ENCODE measurements at regions not wholly inside any gene's neighbourhood (a gene's known extent, or its start where the extent isn't known, plus 50 kb on each side); places are given as distances from the start of the nearest gene placed in this dataset.
"Not testable (repeated sequence)": the region's sequence is repeated elsewhere in the genome, so short reads cannot be mapped to it uniquely, and the experiment has no call there.

DNA sequence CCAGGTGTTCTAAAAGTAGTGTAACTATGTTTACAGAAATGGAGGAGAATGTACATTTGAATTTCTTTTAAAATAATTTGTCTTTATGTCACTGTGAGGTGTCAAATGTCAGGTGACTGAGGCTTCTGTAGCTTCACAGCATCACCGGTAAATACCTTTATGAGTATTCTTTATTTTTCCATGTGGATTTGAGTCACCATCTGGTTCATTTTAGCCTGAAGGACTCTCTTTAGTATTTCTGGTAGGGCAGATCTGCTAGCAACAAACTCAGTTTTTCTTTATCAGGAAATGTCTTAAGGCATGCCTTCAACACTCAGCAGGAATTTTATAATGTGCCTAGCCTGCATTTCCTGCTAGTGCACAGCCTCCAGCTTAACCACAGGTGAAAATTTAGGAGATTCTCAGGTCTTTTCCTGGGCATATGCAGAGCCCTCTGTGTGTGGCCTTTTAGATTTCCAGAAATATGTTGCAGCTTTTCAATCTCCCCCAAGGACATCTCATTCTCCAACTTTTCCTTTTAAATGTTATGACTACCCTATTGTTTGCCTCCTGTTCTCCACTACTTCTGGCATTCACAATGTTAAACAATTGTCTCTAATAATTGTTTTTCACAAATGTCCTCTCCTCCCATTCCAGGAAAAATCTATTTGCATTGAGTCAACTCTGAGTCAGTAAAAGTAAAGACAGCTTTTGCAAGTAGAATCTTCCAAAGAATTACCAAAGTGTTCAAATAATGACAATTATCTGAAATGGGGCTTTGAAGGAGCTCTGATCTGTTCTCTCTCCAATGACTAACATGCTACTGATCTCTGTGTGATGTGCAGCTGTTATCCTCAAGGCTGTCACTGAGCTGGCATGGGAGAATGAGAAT lies 239.4 kb upstream of the CPHXL start (continued):
- TF ChIP-seq, protein P1, sequence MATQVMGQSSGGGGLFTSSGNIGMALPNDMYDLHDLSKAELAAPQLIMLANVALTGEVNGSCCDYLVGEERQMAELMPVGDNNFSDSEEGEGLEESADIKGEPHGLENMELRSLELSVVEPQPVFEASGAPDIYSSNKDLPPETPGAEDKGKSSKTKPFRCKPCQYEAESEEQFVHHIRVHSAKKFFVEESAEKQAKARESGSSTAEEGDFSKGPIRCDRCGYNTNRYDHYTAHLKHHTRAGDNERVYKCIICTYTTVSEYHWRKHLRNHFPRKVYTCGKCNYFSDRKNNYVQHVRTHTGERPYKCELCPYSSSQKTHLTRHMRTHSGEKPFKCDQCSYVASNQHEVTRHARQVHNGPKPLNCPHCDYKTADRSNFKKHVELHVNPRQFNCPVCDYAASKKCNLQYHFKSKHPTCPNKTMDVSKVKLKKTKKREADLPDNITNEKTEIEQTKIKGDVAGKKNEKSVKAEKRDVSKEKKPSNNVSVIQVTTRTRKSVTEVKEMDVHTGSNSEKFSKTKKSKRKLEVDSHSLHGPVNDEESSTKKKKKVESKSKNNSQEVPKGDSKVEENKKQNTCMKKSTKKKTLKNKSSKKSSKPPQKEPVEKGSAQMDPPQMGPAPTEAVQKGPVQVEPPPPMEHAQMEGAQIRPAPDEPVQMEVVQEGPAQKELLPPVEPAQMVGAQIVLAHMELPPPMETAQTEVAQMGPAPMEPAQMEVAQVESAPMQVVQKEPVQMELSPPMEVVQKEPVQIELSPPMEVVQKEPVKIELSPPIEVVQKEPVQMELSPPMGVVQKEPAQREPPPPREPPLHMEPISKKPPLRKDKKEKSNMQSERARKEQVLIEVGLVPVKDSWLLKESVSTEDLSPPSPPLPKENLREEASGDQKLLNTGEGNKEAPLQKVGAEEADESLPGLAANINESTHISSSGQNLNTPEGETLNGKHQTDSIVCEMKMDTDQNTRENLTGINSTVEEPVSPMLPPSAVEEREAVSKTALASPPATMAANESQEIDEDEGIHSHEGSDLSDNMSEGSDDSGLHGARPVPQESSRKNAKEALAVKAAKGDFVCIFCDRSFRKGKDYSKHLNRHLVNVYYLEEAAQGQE (IDR thresholded peaks at IDR 0.05; ENCODE audit: unreplicated experiment): no peak
- TF ChIP-seq STAT1 (IDR thresholded peaks at IDR 0.05; ENCODE audit: unreplicated experiment): no peak
- no peak for TF ChIP-seq CREB1 (CRISPR knock-in tag; IDR thresholded peaks at IDR 0.05; ENCODE audit: low read depth)

DNA sequence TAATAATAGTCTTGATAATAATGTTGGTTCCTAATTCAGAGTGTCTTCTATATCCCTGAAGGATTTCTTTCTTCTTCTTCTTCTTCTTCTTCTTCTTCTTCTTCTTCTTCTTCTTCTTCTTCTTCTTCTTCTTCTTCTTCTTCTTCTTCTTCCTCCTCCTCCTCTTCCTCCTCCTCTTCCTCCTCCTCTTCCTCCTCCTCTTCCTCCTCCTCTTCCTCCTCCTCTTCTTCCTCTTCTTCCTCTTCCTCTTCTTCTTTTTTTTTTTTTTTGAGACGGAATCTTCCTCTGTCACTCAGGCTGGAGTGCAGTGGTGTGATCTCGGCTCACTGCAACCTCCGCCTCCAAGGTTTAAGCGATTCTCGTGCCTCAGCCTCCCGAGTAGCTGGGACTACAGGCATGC lies 242.8 kb upstream of the CPHXL start:
- H3K4me3 ChIP-seq; H3K36me3 ChIP-seq (ENCODE audit: insufficient read depth); H2AFZ ChIP-seq; H3K79me2 ChIP-seq (replicated peaks; ENCODE audit: insufficient read depth); H3K36me3 Mint-ChIP-seq (ENCODE audit: low read depth); ATAC-seq; H3K9me2 ChIP-seq (ENCODE audit: insufficient read depth); H3K27me3 Mint-ChIP-seq (ENCODE audit: insufficient read depth, low read depth, poor library complexity); H3K4me2 ChIP-seq; H3F3A ChIP-seq (replicated peaks; ENCODE audit: low read depth); H3K27ac ChIP-seq (ENCODE audit: low read depth); H3K4me1 ChIP-seq (ENCODE audit: insufficient read depth); H3K4me3 Mint-ChIP-seq; H4K20me1 ChIP-seq (replicated peaks; ENCODE audit: insufficient read depth); H3K27ac Mint-ChIP-seq; DNase-seq (ENCODE audit: low spot score); H3K27me3 ChIP-seq (ENCODE audit: insufficient read depth); H3K4me1 Mint-ChIP-seq: not testable (repeated sequence)
- peaks cover 56% of the 10 kb centered on the region for H3K9me3 Mint-ChIP-seq

DNA sequence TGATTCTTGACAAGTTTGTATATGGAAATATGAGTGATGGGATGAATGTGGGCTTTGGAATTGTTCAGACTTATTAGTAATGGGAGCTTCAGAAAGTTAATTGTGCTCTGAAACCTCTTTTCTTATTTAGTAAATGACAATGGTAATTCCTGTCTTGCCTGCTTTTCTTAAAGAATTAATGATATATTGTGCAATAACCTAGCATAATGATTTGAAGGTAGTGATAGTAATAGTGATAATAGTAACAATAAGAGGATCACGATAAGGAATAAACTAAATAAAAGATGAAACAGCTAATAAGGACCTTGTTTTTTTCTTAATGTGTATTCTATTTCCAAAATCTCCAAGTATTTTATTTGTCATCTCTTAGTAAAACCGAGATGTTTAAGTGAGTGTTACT lies 245.0 kb upstream of the CPHXL start:
- Mint-ChIP-seq H3K4me3 (no peak overlapping the region), H3K9me3 (peaks cover 49% of the 10 kb centered on the region), H3K4me1 (no peaks in the 10 kb centered on the region), H3K27me3 (ENCODE audit: insufficient read depth, low read depth, poor library complexity) (no peaks in the 10 kb centered on the region), H3K27ac (no peak overlapping the region), H3K36me3 (ENCODE audit: low read depth) (no peaks in the 10 kb centered on the region)
- H3K27ac ChIP-seq (ENCODE audit: low read depth): no peak overlapping the region
- H3K4me2 ChIP-seq: no peak overlapping the region
- H2AFZ ChIP-seq: no peak overlapping the region
- H3K36me3 ChIP-seq (ENCODE audit: insufficient read depth): no peaks in the 10 kb centered on the region
- H3K27me3 ChIP-seq (ENCODE audit: insufficient read depth): no peaks in the 10 kb centered on the region
- no peaks in the 10 kb centered on the region; the same call in 1 of the 2 replicates for H4K20me1 ChIP-seq (replicated peaks; ENCODE audit: insufficient read depth)
- ATAC-seq: no peak
- DNase-seq (ENCODE audit: low spot score): no peak
- H3K79me2 ChIP-seq (replicated peaks; ENCODE audit: insufficient read depth): no peaks in the 10 kb centered on the region
- H3K4me3 ChIP-seq: no peak overlapping the region
- H3K9me2 ChIP-seq (ENCODE audit: insufficient read depth): no peaks in the 10 kb centered on the region
- H3F3A ChIP-seq (replicated peaks; ENCODE audit: low read depth): no peaks in the 10 kb centered on the region
- no peaks in the 10 kb centered on the region for H3K4me1 ChIP-seq (ENCODE audit: insufficient read depth)
- TF ChIP-seq, protein P2, sequence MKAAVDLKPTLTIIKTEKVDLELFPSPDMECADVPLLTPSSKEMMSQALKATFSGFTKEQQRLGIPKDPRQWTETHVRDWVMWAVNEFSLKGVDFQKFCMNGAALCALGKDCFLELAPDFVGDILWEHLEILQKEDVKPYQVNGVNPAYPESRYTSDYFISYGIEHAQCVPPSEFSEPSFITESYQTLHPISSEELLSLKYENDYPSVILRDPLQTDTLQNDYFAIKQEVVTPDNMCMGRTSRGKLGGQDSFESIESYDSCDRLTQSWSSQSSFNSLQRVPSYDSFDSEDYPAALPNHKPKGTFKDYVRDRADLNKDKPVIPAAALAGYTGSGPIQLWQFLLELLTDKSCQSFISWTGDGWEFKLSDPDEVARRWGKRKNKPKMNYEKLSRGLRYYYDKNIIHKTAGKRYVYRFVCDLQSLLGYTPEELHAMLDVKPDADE (IDR thresholded peaks at IDR 0.05): no peak
- TF ChIP-seq, protein P1 (IDR thresholded peaks at IDR 0.05; ENCODE audit: unreplicated experiment): no peak
- TF ChIP-seq CREB1 (CRISPR knock-in tag; IDR thresholded peaks at IDR 0.05; ENCODE audit: low read depth): no peak
- no peak for TF ChIP-seq ZNF114 (CRISPR knock-in tag; IDR thresholded peaks at IDR 0.05)
- TF ChIP-seq, protein P3, sequence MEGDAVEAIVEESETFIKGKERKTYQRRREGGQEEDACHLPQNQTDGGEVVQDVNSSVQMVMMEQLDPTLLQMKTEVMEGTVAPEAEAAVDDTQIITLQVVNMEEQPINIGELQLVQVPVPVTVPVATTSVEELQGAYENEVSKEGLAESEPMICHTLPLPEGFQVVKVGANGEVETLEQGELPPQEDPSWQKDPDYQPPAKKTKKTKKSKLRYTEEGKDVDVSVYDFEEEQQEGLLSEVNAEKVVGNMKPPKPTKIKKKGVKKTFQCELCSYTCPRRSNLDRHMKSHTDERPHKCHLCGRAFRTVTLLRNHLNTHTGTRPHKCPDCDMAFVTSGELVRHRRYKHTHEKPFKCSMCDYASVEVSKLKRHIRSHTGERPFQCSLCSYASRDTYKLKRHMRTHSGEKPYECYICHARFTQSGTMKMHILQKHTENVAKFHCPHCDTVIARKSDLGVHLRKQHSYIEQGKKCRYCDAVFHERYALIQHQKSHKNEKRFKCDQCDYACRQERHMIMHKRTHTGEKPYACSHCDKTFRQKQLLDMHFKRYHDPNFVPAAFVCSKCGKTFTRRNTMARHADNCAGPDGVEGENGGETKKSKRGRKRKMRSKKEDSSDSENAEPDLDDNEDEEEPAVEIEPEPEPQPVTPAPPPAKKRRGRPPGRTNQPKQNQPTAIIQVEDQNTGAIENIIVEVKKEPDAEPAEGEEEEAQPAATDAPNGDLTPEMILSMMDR (conservative IDR thresholded peaks at IDR 0.05; ENCODE audit: low read depth in 2 of 2): no peak
- TF ChIP-seq ZNF331 (CRISPR knock-in tag; IDR thresholded peaks at IDR 0.05; ENCODE audit: low read depth): no peak

Measured in GM23338 (cell line).